WTC11 (cell line): ENCODE measurements at regions not wholly inside any gene's neighbourhood (a gene's known extent, or its start where the extent isn't known, plus 50 kb on each side); places are given as distances from the start of the nearest gene placed in this dataset.

Source experiments
- CTCF ChIP-seq: fragments of 200-600 bp; IDR thresholded peaks from 2 replicates; pipeline ENCODE4 v1.8.0; 2022; ENCODE audit warnings: antibody characterized with exemption
- ELF4 ChIP-seq: sonication (generic); formaldehyde crosslinking; IDR thresholded peaks from 2 replicates; pipeline ENCODE4 v1.8.1; 2022; ENCODE audit warnings: low read depth, mild to moderate bottlenecking, moderate library complexity, missing genetic modification reagents
- ESRRA ChIP-seq: sonication (generic); formaldehyde crosslinking; IDR thresholded peaks from 2 replicates; pipeline ENCODE4 v1.8.1; 2022; ENCODE audit warnings: mild to moderate bottlenecking, missing genetic modification reagents, borderline replicate concordance
- HMGXB4 ChIP-seq: sonication (generic); formaldehyde crosslinking; IDR thresholded peaks from 2 replicates; pipeline ENCODE4 v1.8.1; 2023; ENCODE audit warnings: mild to moderate bottlenecking, moderate library complexity, missing genetic modification reagents
- MAX ChIP-seq: sonication (generic); formaldehyde crosslinking; IDR thresholded peaks from 2 replicates; pipeline ENCODE4 v1.8.0; 2022; ENCODE audit warnings: mild to moderate bottlenecking, missing genetic modification reagents
- SP1 ChIP-seq: sonication (generic); formaldehyde crosslinking; conservative IDR thresholded peaks from 2 replicates; pipeline ENCODE4 v1.8.1; 2022; ENCODE audit warnings: missing genetic modification reagents
- TEAD4 ChIP-seq: sonication (generic); formaldehyde crosslinking; IDR thresholded peaks from 2 replicates; pipeline ENCODE4 v1.8.0; 2022; ENCODE audit warnings: mild to moderate bottlenecking, missing genetic modification reagents

GRCh38 chr5:110040178-110040577 is 350.5 kb downstream of the MAN2A1 start:
- TF ChIP-seq SP1 (CRISPR knock-in tag) (no peak), TEAD4 (CRISPR knock-in tag) (no peak), MAX (CRISPR knock-in tag) (no peak), ESRRA (CRISPR knock-in tag) (no peak), CTCF (no peak), HMGXB4 (CRISPR knock-in tag) (no peak), ELF4 (CRISPR knock-in tag) (no peak)
